Upper lobe of right lung (tissue), 1 donor: ENCODE measurements at regions not wholly inside any gene's neighbourhood (a gene's known extent, or its start where the extent isn't known, plus 50 kb on each side); places are given as distances from the start of the nearest gene placed in this dataset.

Source experiments
- ATAC-seq: fragments of 200-7000 bp; cut with Tn5 transposase; one replicate; pipeline ENCODE4 v1.9.1; 2020; ENCODE audit warnings: mild to moderate bottlenecking, moderate library complexity
- DNase-seq: peaks from one replicate; pipeline ENCODE4 v3.0.0-alpha.2; 2020
- H3K27ac ChIP-seq: fragments of 200-600 bp; one replicate; pipeline ENCODE4 v1.8.0; 2022
- H3K27me3 ChIP-seq: fragments of 200-600 bp; one replicate; pipeline ENCODE4 v1.8.0; 2022; ENCODE audit warnings: mild to moderate bottlenecking
- H3K36me3 ChIP-seq: fragments of 200-600 bp; one replicate; pipeline ENCODE4 v1.8.0; 2022
- H3K4me1 ChIP-seq: fragments of 200-600 bp; one replicate; pipeline ENCODE4 v1.8.0; 2022
- H3K4me3 ChIP-seq: fragments of 200-600 bp; one replicate; pipeline ENCODE4 v1.8.0; 2022; ENCODE audit warnings: mild to moderate bottlenecking
- H3K9me3 ChIP-seq: fragments of 200-600 bp; one replicate; pipeline ENCODE4 v1.8.0; 2022
- intact Hi-C: fragments of 100-400 bp; cut with DNase I; formaldehyde crosslinking; loops from one replicate; pipeline ENCODE4 v1.11.0; 2022
- TF ChIP-seq, protein P1 (sequence below): fragments of 200-600 bp; IDR thresholded peaks from one replicate; pipeline ENCODE4 v1.8.0; 2022; ENCODE audit warnings: antibody characterized with exemption
- donor health status: DM: no; HTN: yes; CAD: no; lungs with severe emphysema.

DNA sequence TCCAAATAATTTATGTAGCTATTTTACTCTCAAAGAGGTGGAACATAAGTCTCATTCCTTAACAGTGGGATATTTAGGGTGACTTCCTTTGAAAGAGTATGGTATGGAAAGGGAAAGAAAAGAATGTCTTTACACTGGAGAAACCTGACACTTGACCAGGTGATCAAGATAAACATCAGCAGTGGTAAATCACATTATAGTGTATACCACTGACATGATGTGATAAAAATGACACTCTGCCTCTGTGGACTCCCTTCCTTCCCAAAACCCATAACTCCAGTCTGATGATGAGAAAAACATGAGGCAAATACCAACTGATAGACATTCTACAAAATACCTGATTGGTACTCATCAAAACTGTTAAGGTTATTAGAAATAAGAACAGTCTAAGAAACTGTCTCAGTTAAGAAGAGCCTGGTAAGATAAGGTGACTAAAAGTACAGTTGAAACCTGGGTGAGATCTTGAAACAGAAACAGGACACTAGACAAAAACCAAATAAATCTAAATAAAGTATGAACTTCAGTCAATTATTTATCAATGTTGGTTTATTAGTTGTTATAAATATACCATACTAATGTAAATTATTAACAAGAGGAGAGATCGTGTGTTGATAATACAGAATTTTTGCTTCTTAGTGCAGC lies 144.2 kb upstream of the PCDH18 start:
- Histone ChIP-seq H3K36me3 (no peaks in the 10 kb centered on the region), H3K27me3 (no peaks in the 10 kb centered on the region), H3K4me3 (no peak overlapping the region), H3K4me1 (no peaks in the 10 kb centered on the region), H3K27ac (no peak overlapping the region), H3K9me3 (no peaks in the 10 kb centered on the region)
- DNase-seq (no peak), ATAC-seq (no peak)
- TF ChIP-seq, protein P1, sequence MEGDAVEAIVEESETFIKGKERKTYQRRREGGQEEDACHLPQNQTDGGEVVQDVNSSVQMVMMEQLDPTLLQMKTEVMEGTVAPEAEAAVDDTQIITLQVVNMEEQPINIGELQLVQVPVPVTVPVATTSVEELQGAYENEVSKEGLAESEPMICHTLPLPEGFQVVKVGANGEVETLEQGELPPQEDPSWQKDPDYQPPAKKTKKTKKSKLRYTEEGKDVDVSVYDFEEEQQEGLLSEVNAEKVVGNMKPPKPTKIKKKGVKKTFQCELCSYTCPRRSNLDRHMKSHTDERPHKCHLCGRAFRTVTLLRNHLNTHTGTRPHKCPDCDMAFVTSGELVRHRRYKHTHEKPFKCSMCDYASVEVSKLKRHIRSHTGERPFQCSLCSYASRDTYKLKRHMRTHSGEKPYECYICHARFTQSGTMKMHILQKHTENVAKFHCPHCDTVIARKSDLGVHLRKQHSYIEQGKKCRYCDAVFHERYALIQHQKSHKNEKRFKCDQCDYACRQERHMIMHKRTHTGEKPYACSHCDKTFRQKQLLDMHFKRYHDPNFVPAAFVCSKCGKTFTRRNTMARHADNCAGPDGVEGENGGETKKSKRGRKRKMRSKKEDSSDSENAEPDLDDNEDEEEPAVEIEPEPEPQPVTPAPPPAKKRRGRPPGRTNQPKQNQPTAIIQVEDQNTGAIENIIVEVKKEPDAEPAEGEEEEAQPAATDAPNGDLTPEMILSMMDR, result no peak
- intact Hi-C loops, result no loop called here

DNA sequence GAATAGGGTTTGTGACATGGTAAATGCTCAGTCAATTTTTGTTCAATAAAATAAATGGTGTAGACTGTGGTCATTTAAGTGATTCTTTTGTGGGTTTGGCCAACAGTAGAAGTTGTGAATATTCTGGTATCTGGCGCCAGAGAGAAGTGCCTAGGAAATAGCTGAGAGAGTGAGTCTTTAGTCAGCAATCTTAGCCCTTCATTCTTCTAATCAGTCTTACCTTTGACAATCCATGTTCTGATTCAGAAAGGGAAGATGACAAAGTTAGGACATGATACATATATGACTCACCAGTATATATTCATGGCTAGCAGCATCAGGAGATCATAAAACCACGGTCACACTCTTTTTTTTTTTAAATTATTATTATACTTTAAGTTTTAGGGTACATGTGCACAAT lies 141.8 kb upstream of the PCDH18 start:
- DNase-seq (no peak), ATAC-seq (no peak)
- intact Hi-C loops, result no loop called here
- Histone ChIP-seq H3K9me3 (no peaks in the 10 kb centered on the region), H3K4me1 (no peaks in the 10 kb centered on the region), H3K27me3 (no peaks in the 10 kb centered on the region), H3K27ac (no peak overlapping the region), H3K36me3 (no peaks in the 10 kb centered on the region), H3K4me3 (no peak overlapping the region)
- TF ChIP-seq, protein P1, result no peak

DNA sequence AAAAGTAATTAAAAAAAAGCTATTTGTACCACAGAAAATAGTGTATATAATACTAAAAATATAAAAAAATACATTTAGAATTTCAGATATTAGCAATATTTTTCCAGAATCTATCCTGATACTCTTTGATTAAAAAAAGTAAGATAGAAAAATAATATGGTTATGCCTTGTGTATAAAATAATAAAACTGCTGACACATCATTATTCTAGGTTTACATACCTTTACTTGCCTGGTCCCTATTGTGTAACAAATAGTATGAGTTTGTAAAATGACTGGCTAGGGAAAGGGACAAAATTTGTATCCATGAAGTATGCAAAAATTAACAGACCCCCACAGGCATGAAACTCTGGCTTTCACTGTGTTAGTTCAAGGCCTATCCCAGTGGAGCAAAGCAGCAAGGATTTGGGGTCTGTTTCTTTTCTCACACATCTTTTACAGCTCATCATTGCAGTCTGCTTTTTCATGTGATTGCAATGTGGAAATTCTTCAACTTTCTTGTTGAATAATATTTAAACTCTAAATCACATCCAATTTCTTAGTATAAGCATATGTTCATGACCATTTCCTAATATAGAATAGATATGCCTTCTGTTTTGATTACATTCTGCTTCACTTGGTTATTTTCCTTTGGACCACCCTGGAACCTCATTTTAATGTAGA lies 136.7 kb upstream of the PCDH18 start:
- Histone ChIP-seq H3K9me3 (no peaks in the 10 kb centered on the region), H3K36me3 (no peaks in the 10 kb centered on the region), H3K27me3 (no peaks in the 10 kb centered on the region), H3K27ac (no peak overlapping the region), H3K4me3 (no peak overlapping the region), H3K4me1 (no peaks in the 10 kb centered on the region)
- no peak for ATAC-seq
- no peak for DNase-seq
- TF ChIP-seq, protein P1, result no peak
- intact Hi-C loops, result no loop called here

DNA sequence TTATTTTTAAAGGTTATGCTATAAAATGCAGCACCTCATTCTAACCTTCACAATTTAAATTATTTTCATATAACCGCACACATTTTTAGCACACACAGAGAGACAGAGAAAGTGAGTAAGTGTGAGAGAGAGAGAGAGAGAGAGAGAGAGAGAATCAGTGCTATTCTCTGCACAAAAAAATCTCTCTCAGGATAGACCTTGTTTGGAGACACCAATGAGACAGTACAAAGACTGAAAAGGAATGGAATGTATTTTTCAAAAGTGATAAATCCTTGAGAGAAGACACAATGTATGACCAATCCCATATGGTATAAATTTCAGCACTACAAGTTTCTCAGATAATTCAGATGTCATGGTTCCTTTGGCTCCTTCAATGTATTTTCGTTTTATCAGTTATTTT lies 132.1 kb upstream of the PCDH18 start:
- H3K27me3 ChIP-seq, result no peaks in the 10 kb centered on the region
- TF ChIP-seq, protein P1, result no peak
- no peak overlapping the region for H3K27ac ChIP-seq
- DNase-seq (no peak), ATAC-seq (no peak)
- H3K9me3 ChIP-seq, result no peaks in the 10 kb centered on the region
- intact Hi-C loops, result no loop called here
- H3K4me3 ChIP-seq, result no peak overlapping the region
- H3K36me3 ChIP-seq, result no peaks in the 10 kb centered on the region
- H3K4me1 ChIP-seq, result no peaks in the 10 kb centered on the region

DNA sequence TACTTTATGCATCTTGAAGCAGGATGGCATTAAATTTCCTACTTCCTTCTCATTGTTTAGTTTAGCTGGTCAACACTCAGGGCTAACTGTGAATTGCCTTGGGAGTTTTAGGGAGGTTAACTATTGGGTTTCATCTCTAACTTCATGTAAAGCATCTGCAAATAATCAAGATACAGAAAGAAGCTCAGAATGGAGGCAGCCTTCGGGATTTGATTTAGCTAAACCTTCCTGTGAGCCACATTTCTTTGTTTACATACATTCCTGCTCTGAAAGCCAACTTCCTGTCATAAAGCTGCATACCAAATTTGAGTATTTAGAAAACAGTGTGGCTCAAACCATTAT lies 131.7 kb upstream of the PCDH18 start:
- no peak for DNase-seq
- TF ChIP-seq, protein P1, result no peak
- Histone ChIP-seq H3K27ac (no peak overlapping the region), H3K9me3 (no peaks in the 10 kb centered on the region), H3K36me3 (no peaks in the 10 kb centered on the region), H3K27me3 (no peaks in the 10 kb centered on the region), H3K4me3 (no peak overlapping the region), H3K4me1 (no peaks in the 10 kb centered on the region)
- intact Hi-C loops, result no loop called here
- no peak for ATAC-seq
